ENCODE measurements at regions not wholly inside any gene's neighbourhood (a gene's known extent, or its start where the extent isn't known, plus 50 kb on each side); places are given as distances from the start of the nearest gene placed in this dataset.

DNA sequence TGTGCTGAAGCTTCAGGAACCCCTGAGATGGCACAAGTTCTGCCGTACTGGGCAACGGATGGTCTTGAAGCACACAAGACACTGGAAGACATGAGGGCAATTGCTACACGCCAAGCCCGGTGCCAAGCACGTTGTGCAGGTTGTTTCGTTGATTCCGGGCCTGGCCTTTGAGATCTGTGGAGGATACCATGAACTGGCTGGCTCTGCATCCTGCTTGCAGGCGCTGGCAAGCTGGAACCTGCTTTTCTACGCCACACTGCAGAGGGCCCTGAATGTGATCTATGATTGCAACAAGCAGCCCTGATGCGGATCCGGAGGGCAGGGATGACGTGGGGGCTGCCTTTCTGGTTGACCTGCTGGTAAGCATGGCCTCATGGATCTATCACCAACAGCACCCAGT, 262.5 kb upstream of the ATP10A start:
- ChIA-PET RAD21 (ENCODE audit: low non-redundant PET in 1 of 2, low total read pairs in 2 of 2, uncharacterized antibody in 2 of 2, unreplicated experiment in 2 of 2) (no interaction called here), CTCF (no interaction called here), POLR2A (no interaction called here)
- BruUV-seq (replicated peaks), result no TSS peak
- no peaks in the 10 kb centered on the region for H3K36me3 ChIP-seq (ENCODE audit: control insufficient read depth in 1 of 2, insufficient read depth in 2 of 2, low read length in 2 of 2)
- H2AFZ ChIP-seq (ENCODE audit: low read depth, low read length, poor library complexity, severe bottlenecking), result no peak overlapping the region
- no peak overlapping the region for H3K4me3 ChIP-seq (replicated peaks in 1 of 2; ENCODE audit: low read depth in 1 of 2, low read length in 2 of 2)
- H3K4me1 ChIP-seq (ENCODE audit: control insufficient read depth in 1 of 2, insufficient read depth in 2 of 2, low read length in 2 of 2), result no peaks in the 10 kb centered on the region
- H3K27ac ChIP-seq (ENCODE audit: low read depth, low read length), result no peak overlapping the region
- peaks cover 4 to 42% of the 10 kb centered on the region in 2 experiments; a peak in 2 of 4 replicates for H3K9me3 ChIP-seq (ENCODE audit: control insufficient read depth in 1 of 2, insufficient read depth in 1 of 2, low read depth in 1 of 2, low read length in 2 of 2)
- H3K79me2 ChIP-seq (ENCODE audit: insufficient read depth, low read length), result no peaks in the 10 kb centered on the region
- no peak overlapping the region for H3K9ac ChIP-seq (ENCODE audit: low read length)
- no peaks in the 10 kb centered on the region for H3K9me2 ChIP-seq (ENCODE audit: insufficient read depth)
- no peak overlapping the region for H3K4me2 ChIP-seq (ENCODE audit: low read length)
- H4K20me1 ChIP-seq (ENCODE audit: insufficient read depth), result no peaks in the 10 kb centered on the region
- H3K27me3 ChIP-seq (ENCODE audit: insufficient read depth, low read length), result no peaks in the 10 kb centered on the region
- no peak for TF ChIP-seq SIN3A (IDR thresholded peaks at IDR 0.05; ENCODE audit: low read depth)
- TF ChIP-seq TCF7L2 (IDR thresholded peaks at IDR 0.05; ENCODE audit: borderline replicate concordance, extremely low read depth, insufficient read depth, insufficient read length), result no peak
- TF ChIP-seq EZH2 (IDR thresholded peaks at IDR 0.05), result no peak
- TF ChIP-seq FOSL1 (IDR thresholded peaks at IDR 0.05; ENCODE audit: low read depth), result no peak
- TF ChIP-seq CBX3 (IDR thresholded peaks at IDR 0.05; ENCODE audit: low read depth), result no peak
- no peak for TF ChIP-seq MAX (IDR thresholded peaks at IDR 0.05)
- no peak for TF ChIP-seq JUND (IDR thresholded peaks at IDR 0.05)
- intact Hi-C loops (cut with micrococcal nuclease), result no loop called here
- DNase-seq (ENCODE audit: low read depth, low spot score) (no peak), ATAC-seq (no peak)

DNA sequence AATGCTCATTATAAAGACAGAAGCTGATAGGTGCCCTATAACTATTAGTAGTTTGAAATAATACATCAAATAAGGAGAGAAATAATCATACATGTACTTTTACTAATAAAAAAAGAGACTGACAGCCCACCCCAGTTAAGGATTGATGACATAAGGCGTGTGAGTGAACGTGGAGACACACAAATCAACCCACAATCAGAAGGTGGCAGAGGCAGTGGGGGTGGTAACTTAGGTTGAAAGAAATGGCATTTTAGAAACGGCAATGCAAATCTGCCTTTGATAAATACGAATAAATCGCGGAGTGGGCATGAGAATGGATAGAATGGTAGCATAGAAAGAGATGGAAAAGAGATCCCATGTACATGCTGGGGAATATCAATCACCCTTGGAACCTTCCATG, 256.2 kb upstream of the ATP10A start:
- intact Hi-C loops (cut with micrococcal nuclease), result no loop called here
- no peak overlapping the region for H2AFZ ChIP-seq (ENCODE audit: low read depth, low read length, poor library complexity, severe bottlenecking)
- TF ChIP-seq POLR2A (IDR thresholded peaks at IDR 0.05; ENCODE audit: borderline replicate concordance, extremely low read depth, insufficient read depth, insufficient read length) (no peak), EZH2phosphoT487 (IDR thresholded peaks at IDR 0.05; ENCODE audit: borderline replicate concordance) (no peak), MAX (IDR thresholded peaks at IDR 0.05) (no peak), RAD21 (IDR thresholded peaks at IDR 0.05; ENCODE audit: low read depth) (no peak), SRF (IDR thresholded peaks at IDR 0.05; ENCODE audit: low read depth) (no peak), CEBPB (IDR thresholded peaks at IDR 0.05; ENCODE audit: low read depth) (no peak), EGR1 (IDR thresholded peaks at IDR 0.05; ENCODE audit: low read depth) (no peak), CBX3 (IDR thresholded peaks at IDR 0.05; ENCODE audit: low read depth) (no peak), JUND (IDR thresholded peaks at IDR 0.05) (no peak), FOSL1 (IDR thresholded peaks at IDR 0.05; ENCODE audit: low read depth) (no peak), ELF1 (IDR thresholded peaks at IDR 0.05; ENCODE audit: borderline replicate concordance, low read depth) (no peak), YY1 (IDR thresholded peaks at IDR 0.05; ENCODE audit: extremely low read depth, insufficient replicate concordance, low read depth, low read length) (no peak), ZFX (IDR thresholded peaks at IDR 0.05) (no peak), SP1 (IDR thresholded peaks at IDR 0.05; ENCODE audit: low read depth) (no peak)
- TF ChIP-seq, protein P1, sequence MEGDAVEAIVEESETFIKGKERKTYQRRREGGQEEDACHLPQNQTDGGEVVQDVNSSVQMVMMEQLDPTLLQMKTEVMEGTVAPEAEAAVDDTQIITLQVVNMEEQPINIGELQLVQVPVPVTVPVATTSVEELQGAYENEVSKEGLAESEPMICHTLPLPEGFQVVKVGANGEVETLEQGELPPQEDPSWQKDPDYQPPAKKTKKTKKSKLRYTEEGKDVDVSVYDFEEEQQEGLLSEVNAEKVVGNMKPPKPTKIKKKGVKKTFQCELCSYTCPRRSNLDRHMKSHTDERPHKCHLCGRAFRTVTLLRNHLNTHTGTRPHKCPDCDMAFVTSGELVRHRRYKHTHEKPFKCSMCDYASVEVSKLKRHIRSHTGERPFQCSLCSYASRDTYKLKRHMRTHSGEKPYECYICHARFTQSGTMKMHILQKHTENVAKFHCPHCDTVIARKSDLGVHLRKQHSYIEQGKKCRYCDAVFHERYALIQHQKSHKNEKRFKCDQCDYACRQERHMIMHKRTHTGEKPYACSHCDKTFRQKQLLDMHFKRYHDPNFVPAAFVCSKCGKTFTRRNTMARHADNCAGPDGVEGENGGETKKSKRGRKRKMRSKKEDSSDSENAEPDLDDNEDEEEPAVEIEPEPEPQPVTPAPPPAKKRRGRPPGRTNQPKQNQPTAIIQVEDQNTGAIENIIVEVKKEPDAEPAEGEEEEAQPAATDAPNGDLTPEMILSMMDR (IDR thresholded peaks at IDR 0.05 in 2 of 3, conservative IDR thresholded peaks at IDR 0.05 in 1 of 3; ENCODE audit: borderline replicate concordance in 1 of 3, insufficient read depth in 1 of 3, low read depth in 2 of 3, low read length in 2 of 3), result no peak
- no peak for ATAC-seq
- no peaks in the 10 kb centered on the region for H3K27me3 ChIP-seq (ENCODE audit: insufficient read depth, low read length)
- peaks cover 4 to 42% of the 10 kb centered on the region in 2 experiments; a peak in 2 of 4 replicates for H3K9me3 ChIP-seq (ENCODE audit: control insufficient read depth in 1 of 2, insufficient read depth in 1 of 2, low read depth in 1 of 2, low read length in 2 of 2)
- H3K9me2 ChIP-seq (ENCODE audit: insufficient read depth), result no peaks in the 10 kb centered on the region
- POLR2A ChIA-PET, result no interaction called here
- H3K4me2 ChIP-seq (ENCODE audit: low read length), result no peak overlapping the region
- no peak overlapping the region for H3K27ac ChIP-seq (ENCODE audit: low read depth, low read length)
- DNase-seq (ENCODE audit: low read depth, low spot score), result no peak
- no peaks in the 10 kb centered on the region for H3K79me2 ChIP-seq (ENCODE audit: insufficient read depth, low read length)
- H4K20me1 ChIP-seq (ENCODE audit: insufficient read depth), result no peaks in the 10 kb centered on the region
- BruUV-seq (replicated peaks), result no TSS peak
- CTCF ChIA-PET, result no interaction called here
- H3K4me3 ChIP-seq (replicated peaks in 1 of 2; ENCODE audit: low read depth in 1 of 2, low read length in 2 of 2), result no peak overlapping the region
- RAD21 ChIA-PET (ENCODE audit: low non-redundant PET in 1 of 2, low total read pairs in 2 of 2, uncharacterized antibody in 2 of 2, unreplicated experiment in 2 of 2), result no interaction called here
- no peaks in the 10 kb centered on the region for H3K36me3 ChIP-seq (ENCODE audit: control insufficient read depth in 1 of 2, insufficient read depth in 2 of 2, low read length in 2 of 2)
- H3K4me1 ChIP-seq (ENCODE audit: control insufficient read depth in 1 of 2, insufficient read depth in 2 of 2, low read length in 2 of 2), result no peaks in the 10 kb centered on the region
- H3K9ac ChIP-seq (ENCODE audit: low read length), result no peak overlapping the region
